PFSK-1 (cell line): ENCODE measurements at regions not wholly inside any gene's neighbourhood (a gene's known extent, or its start where the extent isn't known, plus 50 kb on each side); places are given as distances from the start of the nearest gene placed in this dataset.

Experiments
- SIN3A ChIP-seq: IDR thresholded peaks from 2 replicates; pipeline ENCODE4 v1.6.1; 2012; ENCODE audit warnings: mild to moderate bottlenecking, low read length, moderate library complexity, borderline replicate concordance; ENCODE audit not compliant: insufficient read depth
- TAF1 ChIP-seq: IDR thresholded peaks from 2 replicates; pipeline ENCODE4 v1.6.1; 2012; ENCODE audit warnings: low read length, control low read depth, borderline replicate concordance; ENCODE audit not compliant: insufficient read depth

- no peak for TF ChIP-seq TAF1
- TF ChIP-seq SIN3A = no peak
Measured at GRCh38 chr4:182014164-182014563, 229.0 kb upstream of the TENM3 start.
